ENCODE measurements at regions not wholly inside any gene's neighbourhood (a gene's known extent, or its start where the extent isn't known, plus 50 kb on each side); places are given as distances from the start of the nearest gene placed in this dataset.

- no peak overlapping the region for H2AFZ ChIP-seq
- no peak for ATAC-seq
- no peaks in the 10 kb centered on the region for H3K36me3 ChIP-seq (ENCODE audit: insufficient read depth)
- H3K4me2 ChIP-seq: peak overlapping the region; percentile 18
- Mint-ChIP-seq H3K9me3 (no peaks in the 10 kb centered on the region), H3K36me3 (ENCODE audit: low read depth) (peaks cover 9% of the 10 kb centered on the region; the same call in 1 of the 3 replicates), H3K27ac (peak overlapping the region; percentile 91), H3K4me1 (peaks cover 58% of the 10 kb centered on the region), H3K27me3 (ENCODE audit: insufficient read depth, low read depth, poor library complexity) (peaks cover 7% of the 10 kb centered on the region), H3K4me3 (peak overlapping the region; percentile 6; the same call in 1 of the 3 replicates)
- no peaks in the 10 kb centered on the region for H4K20me1 ChIP-seq (replicated peaks; ENCODE audit: insufficient read depth)
- peaks cover 44% of the 10 kb centered on the region for H3K4me1 ChIP-seq (ENCODE audit: insufficient read depth)
- TF ChIP-seq CREB1 (CRISPR knock-in tag; IDR thresholded peaks at IDR 0.05; ENCODE audit: low read depth): no peak
- TF ChIP-seq ZNF462 (CRISPR knock-in tag; IDR thresholded peaks at IDR 0.05): no peak
- TF ChIP-seq POLR2AphosphoS5 (IDR thresholded peaks at IDR 0.05; ENCODE audit: low read depth): no peak
- TF ChIP-seq NANOG (IDR thresholded peaks at IDR 0.05; ENCODE audit: borderline replicate concordance): peak; percentile 33; the same call in 1 of the 2 replicates
- no peak for TF ChIP-seq REST (IDR thresholded peaks at IDR 0.05; ENCODE audit: unreplicated experiment)
- TF ChIP-seq JUNB (IDR thresholded peaks at IDR 0.05; ENCODE audit: unreplicated experiment): no peak
- no peak for TF ChIP-seq CTCF (conservative IDR thresholded peaks at IDR 0.05; ENCODE audit: low read depth in 2 of 2)
- peaks cover 9% of the 10 kb centered on the region; the same call in 1 of the 2 replicates for H3K9me2 ChIP-seq (ENCODE audit: insufficient read depth)
- no peak overlapping the region for H3K4me3 ChIP-seq
- no peaks in the 10 kb centered on the region for H3K79me2 ChIP-seq (replicated peaks; ENCODE audit: insufficient read depth)
- peak; percentile 30 for DNase-seq (ENCODE audit: low spot score)
- no peaks in the 10 kb centered on the region for H3K27me3 ChIP-seq (ENCODE audit: insufficient read depth)
- H3K27ac ChIP-seq (ENCODE audit: low read depth): peak overlapping the region; percentile 94
- H3F3A ChIP-seq (replicated peaks; ENCODE audit: low read depth): peaks cover 3% of the 10 kb centered on the region; the same call in 1 of the 2 replicates
Observed at GRCh38 chr7:28292834-28293526, 112.4 kb upstream of the JAZF1 start.

All from GM23338 (cell line).